DOHH2 (cell line): ENCODE measurements at regions not wholly inside any gene's neighbourhood (a gene's known extent, or its start where the extent isn't known, plus 50 kb on each side); places are given as distances from the start of the nearest gene placed in this dataset.

Experiments used
- H3F3A ChIP-seq: fragments of 200-600 bp; sonication (generic), shearing (Covaris generic); 2 replicates; pipeline ENCODE4 v1.6.0; 2016; ENCODE audit warnings: antibody characterized with exemption, mild to moderate bottlenecking; ENCODE audit not compliant: control insufficient read depth, insufficient read depth
- H3K27ac ChIP-seq: fragments of 200-600 bp; sonication (generic); 2 replicates; pipeline ENCODE4 v1.5.1; 2014; ENCODE audit warnings: low read depth, mild to moderate bottlenecking, low read length, moderate library complexity
- H3K27me3 ChIP-seq: fragments of 200-600 bp; sonication (generic); 2 replicates; pipeline ENCODE4 v1.6.1; 2014; ENCODE audit warnings: mild to moderate bottlenecking, low read length, mixed read lengths; ENCODE audit not compliant: control insufficient read depth
- H3K36me3 ChIP-seq: fragments of 200-600 bp; sonication (generic); 2 replicates; pipeline ENCODE4 v1.6.1; 2014; ENCODE audit warnings: mild to moderate bottlenecking, low read length, moderate library complexity, mixed read lengths; ENCODE audit not compliant: control insufficient read depth
- H3K4me1 ChIP-seq: fragments of 200-600 bp; sonication (generic); 2 replicates; pipeline ENCODE4 v1.6.1; 2014; ENCODE audit warnings: mild to moderate bottlenecking, low read length, mixed read lengths; ENCODE audit not compliant: control insufficient read depth
- H3K4me2 ChIP-seq: fragments of 200-600 bp; sonication (generic); 2 replicates; pipeline ENCODE4 v1.6.0; 2014; ENCODE audit warnings: mild to moderate bottlenecking, low read length, moderate library complexity
- H3K4me3 ChIP-seq: fragments of 200-600 bp; sonication (generic); 2 replicates; pipeline ENCODE4 v1.5.1; 2014; ENCODE audit warnings: mild to moderate bottlenecking, low read length, mixed read lengths
- H3K79me2 ChIP-seq: fragments of 200-600 bp; sonication (generic); 2 replicates; pipeline ENCODE4 v1.6.1; 2014; ENCODE audit warnings: mild to moderate bottlenecking, low read length, mixed read lengths; ENCODE audit not compliant: control insufficient read depth
- H3K9me2 ChIP-seq: fragments of 200-600 bp; sonication (generic); replicated peaks from 2 replicates; pipeline ENCODE4 v1.6.1; 2014; ENCODE audit warnings: mild to moderate bottlenecking, low read length, mixed read lengths; ENCODE audit not compliant: control insufficient read depth
- H3K9me3 ChIP-seq: fragments of 200-600 bp; sonication (generic); 2 replicates; pipeline ENCODE4 v1.6.1; 2014; ENCODE audit warnings: antibody characterized with exemption, low read length, mixed read lengths; ENCODE audit not compliant: control insufficient read depth, insufficient read depth
- H4K20me1 ChIP-seq: fragments of 200-600 bp; sonication (generic); 2 replicates; pipeline ENCODE4 v1.6.0; 2014; ENCODE audit warnings: low read depth, mild to moderate bottlenecking, antibody characterized with exemption, low read length, moderate library complexity; ENCODE audit not compliant: control insufficient read depth, insufficient read depth
- CTCF ChIP-seq: fragments of 200-600 bp; sonication (generic); IDR thresholded peaks from one replicate; pipeline ENCODE4 v1.5.1; 2014; ENCODE audit warnings: antibody characterized with exemption, mild to moderate bottlenecking, low read depth, low read length; ENCODE audit not compliant: poor library complexity, severe bottlenecking
- EZH2phosphoT487 ChIP-seq: fragments of 200-600 bp; sonication (generic); IDR thresholded peaks from 2 replicates; pipeline ENCODE4 v1.6.1; 2017; ENCODE audit warnings: borderline replicate concordance, mild to moderate bottlenecking, antibody characterized with exemption, low read length, moderate library complexity, mixed read lengths

GRCh38 chr5:3103262-3103811 lies 351.9 kb upstream of the IRX2 start:
- Histone ChIP-seq H3K4me3 (no peak overlapping the region), H3K9me2 (no peaks in the 10 kb centered on the region), H3F3A (no peaks in the 10 kb centered on the region), H3K4me1 (no peaks in the 10 kb centered on the region), H3K36me3 (no peaks in the 10 kb centered on the region), H3K4me2 (no peak overlapping the region), H3K79me2 (no peaks in the 10 kb centered on the region), H3K27ac (no peak overlapping the region), H3K9me3 (peaks cover 23% of the 10 kb centered on the region; the same call in 1 of the 2 replicates), H3K27me3 (no peaks in the 10 kb centered on the region), H4K20me1 (no peaks in the 10 kb centered on the region)
- TF ChIP-seq EZH2phosphoT487 (no peak), CTCF (no peak)

- Histone ChIP-seq H3K4me1 (no peaks in the 10 kb centered on the region), H3K4me3 (no peak overlapping the region)
These were observed 351.1 kb upstream of the IRX2 start for GRCh38 chr5:3102531-3102930.

GRCh38 chr5:3101561-3101960 lies 350.1 kb upstream of the IRX2 start:
- peaks cover 20% of the 10 kb centered on the region; the same call in 1 of the 2 replicates for H3K9me3 ChIP-seq
- no peaks in the 10 kb centered on the region for H3F3A ChIP-seq
- no peak overlapping the region for H3K27ac ChIP-seq
- H3K4me2 ChIP-seq: no peak overlapping the region
- no peak overlapping the region for H3K4me3 ChIP-seq
- no peak for TF ChIP-seq EZH2phosphoT487
- TF ChIP-seq CTCF: no peak
- no peaks in the 10 kb centered on the region for H4K20me1 ChIP-seq
- H3K27me3 ChIP-seq: no peaks in the 10 kb centered on the region
- no peaks in the 10 kb centered on the region for H3K4me1 ChIP-seq
- H3K79me2 ChIP-seq: no peaks in the 10 kb centered on the region
- H3K9me2 ChIP-seq: no peaks in the 10 kb centered on the region
- no peaks in the 10 kb centered on the region for H3K36me3 ChIP-seq

More at GRCh38 chr5:3102531-3102930, 351.1 kb upstream of the IRX2 start:
- no peaks in the 10 kb centered on the region for H3K79me2 ChIP-seq
- H3K27me3 ChIP-seq: no peaks in the 10 kb centered on the region
- H3F3A ChIP-seq: no peaks in the 10 kb centered on the region
- H3K27ac ChIP-seq: no peak overlapping the region
- no peaks in the 10 kb centered on the region for H3K9me2 ChIP-seq
- no peak for TF ChIP-seq EZH2phosphoT487
- no peak for TF ChIP-seq CTCF
- H3K9me3 ChIP-seq: peaks cover 20% of the 10 kb centered on the region; the same call in 1 of the 2 replicates
- no peaks in the 10 kb centered on the region for H4K20me1 ChIP-seq
- H3K36me3 ChIP-seq: no peaks in the 10 kb centered on the region
- H3K4me2 ChIP-seq: no peak overlapping the region
